GM18868 (cell line): ENCODE measurements at regions not wholly inside any gene's neighbourhood (a gene's known extent, or its start where the extent isn't known, plus 50 kb on each side); places are given as distances from the start of the nearest gene placed in this dataset.
A peak's percentile ranks its signal among the peaks of the same experiment; 100 is the strongest.

ENCODE experiments used
- ATAC-seq: cut with Tn5 transposase; IDR thresholded peaks from one replicate; pipeline ENCODE4 v1.9.1; 2021; ENCODE audit warnings: mild to moderate bottlenecking, moderate library complexity; ENCODE audit not compliant: unreplicated experiment

- ATAC-seq, result no peak
Measured at GRCh38 chr5:5062525-5063302, 77.4 kb upstream of the ADAMTS16 start.

- ATAC-seq, result peak; percentile 67
Measured at GRCh38 chr5:5063533-5063953, 76.6 kb upstream of the ADAMTS16 start.

GRCh38 chr5:5065472-5065871 lies 74.7 kb upstream of the ADAMTS16 start:
- no peak for ATAC-seq

DNA sequence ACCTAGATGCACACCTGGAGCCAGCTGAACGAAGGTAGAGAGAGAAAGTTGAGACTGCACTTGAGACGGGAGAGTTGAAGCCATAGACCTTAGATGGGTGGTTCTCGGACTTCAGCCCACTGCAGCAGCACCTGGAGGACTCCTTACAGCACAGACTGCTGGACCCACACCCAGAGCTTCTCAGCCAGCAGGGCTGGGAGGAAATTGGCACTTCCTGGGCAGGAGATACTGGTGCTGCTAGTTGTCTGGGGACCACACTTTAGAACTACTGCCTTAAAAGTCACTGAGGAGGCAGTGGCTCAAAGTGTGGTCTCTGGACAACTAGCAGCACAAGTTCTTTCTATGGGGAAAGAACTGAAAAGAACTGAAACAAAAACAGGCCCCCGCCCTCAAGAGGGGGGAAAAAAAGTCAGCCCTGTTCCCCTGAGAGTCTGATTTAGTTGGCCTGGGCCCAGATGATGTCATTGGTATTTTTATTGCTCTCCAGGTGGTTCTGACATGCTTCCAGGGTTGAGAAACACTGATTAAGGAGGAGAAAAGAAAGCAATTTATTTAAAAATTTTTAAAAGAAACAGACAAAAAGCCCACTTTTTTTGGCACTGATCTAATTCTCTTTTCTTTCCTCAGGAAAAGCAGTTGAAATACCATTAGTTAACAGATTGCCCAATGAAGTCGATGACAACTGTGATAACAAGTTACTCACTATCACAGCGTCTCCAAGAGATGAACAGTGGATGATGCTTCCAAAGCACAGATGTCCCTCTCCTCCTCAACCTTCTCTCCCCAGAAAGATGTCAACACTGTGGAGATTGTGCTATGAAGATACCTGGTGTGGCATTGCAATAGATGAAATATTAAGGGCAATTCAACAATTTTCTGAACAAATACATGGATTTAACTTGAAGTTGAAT lies 73.6 kb upstream of the ADAMTS16 start:
- peak; percentile 44 for ATAC-seq

- no peak for ATAC-seq
Measured at GRCh38 chr5:5069851-5070250, 70.3 kb upstream of the ADAMTS16 start.

DNA sequence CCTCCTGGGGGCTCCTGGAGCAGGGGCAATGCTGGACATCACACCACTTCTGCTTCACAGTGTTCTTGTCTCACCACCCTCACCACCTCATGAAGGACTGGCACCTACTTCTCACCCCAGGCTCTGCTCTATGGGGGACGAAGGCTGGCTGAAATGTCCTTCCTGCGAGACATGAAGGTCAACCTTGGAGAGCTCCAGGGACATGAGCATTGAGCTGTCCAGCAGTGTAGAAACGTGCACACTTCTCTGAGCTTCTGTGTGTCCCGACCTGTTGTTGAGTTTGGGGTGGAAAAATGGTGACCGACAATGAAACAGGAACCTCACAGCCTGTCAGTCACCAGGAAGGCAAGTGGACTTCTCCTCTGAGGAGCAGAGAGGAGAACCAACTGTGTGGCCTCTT lies 68.6 kb upstream of the ADAMTS16 start:
- no peak for ATAC-seq

DNA sequence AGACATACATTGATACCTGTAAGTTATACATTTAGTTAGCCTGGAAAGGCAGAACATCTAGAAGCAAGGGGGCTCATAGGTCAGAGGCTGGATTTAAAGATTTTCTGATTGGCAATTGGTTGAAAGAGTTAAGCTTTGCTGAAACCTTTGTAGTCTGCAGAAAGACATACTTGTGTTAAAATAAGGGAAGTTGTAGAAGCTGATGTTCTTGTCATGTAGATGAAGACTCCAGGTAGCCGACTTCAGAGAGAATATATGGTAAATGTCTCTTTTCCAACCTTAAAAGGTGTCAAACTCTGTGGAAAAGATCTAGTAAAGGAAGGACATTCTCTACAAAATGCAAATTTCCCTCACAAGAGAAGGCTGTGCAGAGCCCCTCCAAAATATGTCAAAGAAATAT lies 62.9 kb upstream of the ADAMTS16 start:
- no peak for ATAC-seq

- ATAC-seq, result no peak
Measured at GRCh38 chr5:5078009-5078897, 61.9 kb upstream of the ADAMTS16 start.

GRCh38 chr5:5079876-5080275 lies 60.3 kb upstream of the ADAMTS16 start:
- no peak for ATAC-seq

DNA sequence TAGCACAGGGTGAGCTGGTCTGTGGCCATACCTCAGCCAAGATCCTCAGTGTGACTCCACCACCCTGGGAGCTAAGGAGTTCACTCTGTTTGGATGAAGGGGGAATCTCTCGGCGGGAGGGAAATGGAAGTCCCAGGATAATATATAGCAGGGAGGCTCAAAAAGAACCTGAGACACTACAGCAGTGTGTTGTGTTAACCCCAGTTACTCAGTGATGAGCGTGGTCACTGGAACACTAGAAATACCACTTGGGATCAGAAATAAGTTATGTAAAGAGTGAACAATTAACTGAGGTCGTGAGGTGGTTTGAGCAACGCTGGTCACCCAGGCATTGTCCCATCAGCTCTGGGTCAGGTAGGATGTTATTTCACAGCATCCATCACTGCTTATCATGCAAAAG lies 59.3 kb upstream of the ADAMTS16 start:
- ATAC-seq, result no peak

DNA sequence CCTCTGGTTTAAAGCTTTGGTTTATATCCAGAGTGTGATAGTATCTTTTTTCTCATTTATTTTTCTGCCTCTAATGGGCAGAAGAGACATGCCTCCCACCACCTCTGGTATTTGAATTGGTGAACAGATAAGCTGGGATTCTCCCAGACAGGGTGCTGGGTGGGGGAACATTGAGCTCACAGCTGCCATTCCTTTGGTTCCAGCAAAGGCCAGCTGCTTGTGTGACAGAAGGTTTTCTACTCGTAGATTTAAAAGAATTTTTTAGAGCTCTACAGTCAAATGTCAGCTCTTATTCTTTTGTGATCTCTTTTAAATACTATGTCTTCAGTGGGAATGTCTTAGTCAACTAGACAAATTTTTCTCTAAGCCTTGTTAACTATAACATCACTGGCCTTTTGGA lies 54.7 kb upstream of the ADAMTS16 start:
- no peak for ATAC-seq

DNA sequence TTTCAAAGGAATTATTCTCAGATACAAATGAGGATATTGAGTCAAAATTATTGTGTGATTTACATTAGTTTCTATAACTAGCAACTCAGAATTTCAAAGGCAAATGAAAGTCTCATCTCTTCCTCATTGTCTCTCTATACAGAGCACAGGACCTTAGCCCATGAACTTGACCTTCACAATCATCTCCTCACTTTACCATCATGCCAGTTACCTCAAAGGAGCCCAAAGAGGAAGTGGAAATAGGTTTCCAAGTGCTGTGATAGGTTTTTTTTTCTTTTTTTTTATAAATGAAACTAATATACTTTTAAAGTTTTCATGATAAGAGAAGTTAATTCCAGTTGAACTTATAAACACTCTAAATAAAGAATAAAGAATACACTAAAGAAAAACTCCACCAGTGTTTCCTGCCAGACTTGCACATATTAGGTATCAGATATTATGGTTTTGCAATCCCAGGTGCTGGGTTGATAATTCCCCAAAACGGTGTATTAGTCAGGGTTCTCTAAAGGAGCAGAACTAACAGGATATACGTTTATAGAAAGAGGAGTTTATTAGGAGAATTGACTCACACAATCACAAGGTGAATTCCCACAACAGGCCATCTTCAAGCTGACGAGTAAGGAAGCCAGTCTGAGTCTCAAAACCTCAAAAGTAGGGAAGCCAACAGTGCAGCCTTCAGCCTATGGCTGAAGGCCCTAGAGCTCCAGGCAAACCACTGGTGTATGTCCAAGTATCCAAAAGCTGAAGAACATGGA lies 50.1 kb upstream of the ADAMTS16 start:
- peak; percentile 46 for ATAC-seq
